SK-N-SH (cell line): ENCODE measurements at regions not wholly inside any gene's neighbourhood (a gene's known extent, or its start where the extent isn't known, plus 50 kb on each side); places are given as distances from the start of the nearest gene placed in this dataset.

Source experiments
- CHD2 ChIP-seq: fragments of 150-350 bp; IDR thresholded peaks from 2 replicates; pipeline ENCODE4 v1.6.1; 2018; ENCODE audit warnings: low read length; ENCODE audit not compliant: partially characterized antibody
- CTCF ChIP-seq: fragments of 200-600 bp; sonication (generic); IDR thresholded peaks from 2 replicates; pipeline ENCODE4 v1.6.1; 2017; ENCODE audit warnings: antibody characterized with exemption, mild to moderate bottlenecking, moderate library complexity
- EZH2phosphoT487 ChIP-seq: fragments of 200-600 bp; sonication (generic); IDR thresholded peaks from 2 replicates; pipeline ENCODE4 v1.6.1; 2017; ENCODE audit warnings: low read depth, mixed run types, mild to moderate bottlenecking, antibody characterized with exemption, moderate library complexity, borderline replicate concordance
- JUND ChIP-seq: IDR thresholded peaks from 2 replicates; pipeline ENCODE4 v1.4.0; 2012
- NRF1 ChIP-seq: IDR thresholded peaks from 2 replicates; pipeline ENCODE4 v1.6.1; 2012; ENCODE audit warnings: low read depth, mild to moderate bottlenecking, low read length
- RFX5 ChIP-seq: IDR thresholded peaks from 2 replicates; pipeline ENCODE4 v1.6.1; 2012; ENCODE audit warnings: mild to moderate bottlenecking, improper control_type of control experiment, low read length
- SMC3 ChIP-seq: IDR thresholded peaks from 2 replicates; pipeline ENCODE4 v1.6.1; 2012; ENCODE audit warnings: low read depth, low read length, improper control_type of control experiment
- TAF1 ChIP-seq: IDR thresholded peaks from 2 replicates; pipeline ENCODE4 v1.6.1; 2012; ENCODE audit warnings: low read depth, mild to moderate bottlenecking, low read length, moderate library complexity, borderline replicate concordance
- YY1 ChIP-seq: IDR thresholded peaks from 2 replicates; pipeline ENCODE4 v1.4.0; 2012; ENCODE audit warnings: low read depth, mild to moderate bottlenecking
- TF ChIP-seq, protein P1 (sequence below): fragments of 150-350 bp; IDR thresholded peaks from 2 replicates; pipeline ENCODE4 v1.6.1; 2017; ENCODE audit warnings: antibody characterized with exemption, low read length, low read depth, borderline replicate concordance

- TF ChIP-seq CTCF (no peak), CHD2 (no peak), RFX5 (no peak), TAF1 (no peak), NRF1 (no peak), SMC3 (no peak), YY1 (no peak), EZH2phosphoT487 (no peak), JUND (no peak)
- TF ChIP-seq, protein P1, sequence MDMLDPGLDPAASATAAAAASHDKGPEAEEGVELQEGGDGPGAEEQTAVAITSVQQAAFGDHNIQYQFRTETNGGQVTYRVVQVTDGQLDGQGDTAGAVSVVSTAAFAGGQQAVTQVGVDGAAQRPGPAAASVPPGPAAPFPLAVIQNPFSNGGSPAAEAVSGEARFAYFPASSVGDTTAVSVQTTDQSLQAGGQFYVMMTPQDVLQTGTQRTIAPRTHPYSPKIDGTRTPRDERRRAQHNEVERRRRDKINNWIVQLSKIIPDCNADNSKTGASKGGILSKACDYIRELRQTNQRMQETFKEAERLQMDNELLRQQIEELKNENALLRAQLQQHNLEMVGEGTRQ, result no peak
Measured at GRCh38 chrX:95733426-95733825, 951.2 kb upstream of the DIAPH2 start.
